ENCODE measurements at regions not wholly inside any gene's neighbourhood (a gene's known extent, or its start where the extent isn't known, plus 50 kb on each side); places are given as distances from the start of the nearest gene placed in this dataset.

GRCh38 chr3:3627114-3627513 lies 172.1 kb upstream of the LRRN1 start:
- 65 to 76% methylated on average over 3 of the region's 3 CpGs for WGBS, 2 donors
- intact Hi-C loops (cut with DNase I) = no loop called here
- TF ChIP-seq CTCF (IDR thresholded peaks at IDR 0.05) (no peak), POLR2A (IDR thresholded peaks at IDR 0.05) (no peak)
- H3K9me3 ChIP-seq = no peaks in the 10 kb centered on the region
- H3K27ac ChIP-seq = no peak overlapping the region
- H3K4me3 ChIP-seq (replicated peaks in 1 of 3) = no peak overlapping the region
- no peaks in the 10 kb centered on the region for H3K36me3 ChIP-seq
- DNase-seq = no peak
- H3K4me1 ChIP-seq = no peaks in the 10 kb centered on the region
- no peaks in the 10 kb centered on the region for H3K27me3 ChIP-seq

- H3K36me3 ChIP-seq = no peaks in the 10 kb centered on the region
- TF ChIP-seq CTCF (IDR thresholded peaks at IDR 0.05) (no peak), POLR2A (IDR thresholded peaks at IDR 0.05) (no peak)
- H3K27me3 ChIP-seq = no peaks in the 10 kb centered on the region
- no peak for DNase-seq
- no peaks in the 10 kb centered on the region for H3K4me1 ChIP-seq
- H3K27ac ChIP-seq = no peak overlapping the region
- intact Hi-C loops (cut with DNase I) = no loop called here
- no peaks in the 10 kb centered on the region for H3K9me3 ChIP-seq
- 59 to 65% methylated on average over 4 of the region's 4 CpGs for WGBS, 2 donors
- no peak overlapping the region for H3K4me3 ChIP-seq (replicated peaks in 1 of 3)
Observed at GRCh38 chr3:3625544-3626271, 173.5 kb upstream of the LRRN1 start.

- TF ChIP-seq POLR2A (IDR thresholded peaks at IDR 0.05) (no peak), CTCF (IDR thresholded peaks at IDR 0.05) (no peak)
- Histone ChIP-seq H3K9me3 (no peaks in the 10 kb centered on the region), H3K36me3 (no peaks in the 10 kb centered on the region), H3K4me3 (replicated peaks in 1 of 3) (no peak overlapping the region), H3K27me3 (no peaks in the 10 kb centered on the region), H3K4me1 (no peaks in the 10 kb centered on the region), H3K27ac (no peak overlapping the region)
- DNase-seq = no peak
- whole genome bisulfite sequencing, 2 donors = 96% methylated on average over 1 of the region's 1 CpG
- intact Hi-C loops (cut with DNase I) = no loop called here
Observed at GRCh38 chr3:3619815-3620214, 179.4 kb upstream of the LRRN1 start.

- no peaks in the 10 kb centered on the region for H3K36me3 ChIP-seq
- no peak for DNase-seq
- no peaks in the 10 kb centered on the region for H3K9me3 ChIP-seq
- no peak overlapping the region for H3K4me3 ChIP-seq (replicated peaks in 1 of 3)
- H3K27ac ChIP-seq = no peak overlapping the region
- TF ChIP-seq CTCF (IDR thresholded peaks at IDR 0.05) (no peak), POLR2A (IDR thresholded peaks at IDR 0.05) (no peak)
- intact Hi-C loops (cut with DNase I) = no loop called here
- WGBS, 2 donors = 76 to 78% methylated on average over 1 of the region's 1 CpG
- no peaks in the 10 kb centered on the region for H3K4me1 ChIP-seq
- no peaks in the 10 kb centered on the region for H3K27me3 ChIP-seq
Observed at GRCh38 chr3:3618623-3619022, 180.6 kb upstream of the LRRN1 start.

- Histone ChIP-seq H3K27me3 (no peaks in the 10 kb centered on the region), H3K36me3 (no peaks in the 10 kb centered on the region), H3K27ac (no peak overlapping the region), H3K4me1 (no peaks in the 10 kb centered on the region), H3K9me3 (no peaks in the 10 kb centered on the region), H3K4me3 (replicated peaks in 1 of 3) (no peak overlapping the region)
- intact Hi-C loops (cut with DNase I) = no loop called here
- TF ChIP-seq POLR2A (IDR thresholded peaks at IDR 0.05) = no peak
- TF ChIP-seq CTCF (IDR thresholded peaks at IDR 0.05) = no peak
- 83 to 88% methylated on average over 3 of the region's 3 CpGs for WGBS, 2 donors
- DNase-seq = no peak
Observed at GRCh38 chr3:3615533-3615932, 183.7 kb upstream of the LRRN1 start.
